Astrocyte (in vitro differentiated cells and primary cell): ENCODE measurements at regions not wholly inside any gene's neighbourhood (a gene's known extent, or its start where the extent isn't known, plus 50 kb on each side); places are given as distances from the start of the nearest gene placed in this dataset.

Experiments
- CTCF ChIP-seq: IDR thresholded peaks from 2 replicates; pipeline ENCODE4 v1.5.1; 2011; ENCODE audit warnings: low read depth, mild to moderate bottlenecking, inconsistent platforms, low read length, moderate library complexity; ENCODE audit not compliant: insufficient read depth
- EZH2 ChIP-seq: IDR thresholded peaks from 2 replicates; pipeline ENCODE4 v1.6.1; 2012; ENCODE audit warnings: mild to moderate bottlenecking, low read length, inconsistent platforms; ENCODE audit not compliant: insufficient read depth

GRCh38 chr5:35319333-35320002 lies 89.2 kb upstream of the PRLR start:
- no peak for TF ChIP-seq CTCF
- no peak for TF ChIP-seq EZH2
